Stomach (tissue), 4 donors: ENCODE measurements at regions not wholly inside any gene's neighbourhood (a gene's known extent, or its start where the extent isn't known, plus 50 kb on each side); places are given as distances from the start of the nearest gene placed in this dataset.

Experiments
- CTCF ChIP-seq, 7 experiments: fragments of 450-650 bp in 4 of 7; fragments of 200-600 bp in 3 of 7; sonication (generic) in 3 of 7; IDR thresholded peaks; one replicate each; pipeline ENCODE4 v1.5.1; 2016 to 2019; ENCODE audit warnings: antibody characterized with exemption in 7 of 7, control low read depth in 2 of 7, mild to moderate bottlenecking in 1 of 7
- EP300 ChIP-seq: sonication (generic); formaldehyde crosslinking; IDR thresholded peaks from one replicate; pipeline ENCODE4 v1.6.1; 2017; ENCODE audit warnings: antibody characterized with exemption
- POLR2A ChIP-seq, 4 donors: fragments of 450-650 bp; IDR thresholded peaks; one replicate each; pipeline ENCODE4 v1.6.1; 2016; ENCODE audit warnings: antibody characterized with exemption in 4 of 4, control low read depth in 2 of 4, mild to moderate bottlenecking in 1 of 4, moderate library complexity in 1 of 4
- POLR2AphosphoS5 ChIP-seq, 3 donors: sonication (generic); formaldehyde crosslinking; IDR thresholded peaks; one replicate each; pipeline ENCODE4 v1.6.1; 2016; ENCODE audit warnings: antibody characterized with exemption in 3 of 3

- TF ChIP-seq CTCF (IDR thresholded peaks at IDR 0.05) (no peak), EP300 (no peak), POLR2A (IDR thresholded peaks at IDR 0.05) (no peak), POLR2AphosphoS5 (IDR thresholded peaks at IDR 0.05) (no peak)
Measured at GRCh38 chr2:238614376-238614775, 187.6 kb downstream of the ASB1 start.
